Gastrocnemius medialis (tissue), 4 donors: ENCODE measurements at regions not wholly inside any gene's neighbourhood (a gene's known extent, or its start where the extent isn't known, plus 50 kb on each side); places are given as distances from the start of the nearest gene placed in this dataset.

Experiments
- POLR2A ChIP-seq, 2 donors: fragments of 450-650 bp; IDR thresholded peaks; one replicate each; pipeline ENCODE4 v1.6.1; 2017; ENCODE audit warnings: antibody characterized with exemption in 2 of 2, mild to moderate bottlenecking in 2 of 2, moderate library complexity in 2 of 2
- TF ChIP-seq, protein P1 (sequence below), 5 experiments: fragments of 450-650 bp in 3 of 5; fragments of 200-600 bp in 2 of 5; sonication (generic) in 2 of 5; IDR thresholded peaks in 4 of 5; conservative IDR thresholded peaks in 1 of 5; 1 replicate in 4 of 5; 2 replicates in 1 of 5; pipeline ENCODE4 v1.5.1; 2016 to 2019; ENCODE audit warnings: antibody characterized with exemption in 5 of 5, mild to moderate bottlenecking in 3 of 5, moderate library complexity in 3 of 5

DNA sequence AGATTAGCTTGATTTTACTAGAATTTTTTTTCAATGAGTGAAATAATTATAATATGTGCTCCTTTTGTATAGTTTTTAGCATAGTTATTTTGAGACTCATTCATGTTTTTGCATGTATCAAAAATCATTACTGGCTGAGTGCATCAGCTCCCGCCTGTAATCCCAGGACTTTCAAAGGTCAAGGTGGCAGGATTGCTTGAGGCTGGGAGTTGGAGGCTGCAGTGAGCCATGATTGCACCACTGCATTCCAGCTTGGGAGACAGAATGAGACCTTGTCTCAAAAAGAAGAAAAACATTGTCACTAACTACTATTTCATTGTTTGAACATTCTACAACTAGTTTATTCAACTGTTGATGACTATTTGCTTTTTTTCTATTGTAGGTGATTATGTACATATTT lies 802.7 kb downstream of the SLC16A7 start:
- TF ChIP-seq POLR2A (IDR thresholded peaks at IDR 0.05): no peak
- TF ChIP-seq, protein P1, sequence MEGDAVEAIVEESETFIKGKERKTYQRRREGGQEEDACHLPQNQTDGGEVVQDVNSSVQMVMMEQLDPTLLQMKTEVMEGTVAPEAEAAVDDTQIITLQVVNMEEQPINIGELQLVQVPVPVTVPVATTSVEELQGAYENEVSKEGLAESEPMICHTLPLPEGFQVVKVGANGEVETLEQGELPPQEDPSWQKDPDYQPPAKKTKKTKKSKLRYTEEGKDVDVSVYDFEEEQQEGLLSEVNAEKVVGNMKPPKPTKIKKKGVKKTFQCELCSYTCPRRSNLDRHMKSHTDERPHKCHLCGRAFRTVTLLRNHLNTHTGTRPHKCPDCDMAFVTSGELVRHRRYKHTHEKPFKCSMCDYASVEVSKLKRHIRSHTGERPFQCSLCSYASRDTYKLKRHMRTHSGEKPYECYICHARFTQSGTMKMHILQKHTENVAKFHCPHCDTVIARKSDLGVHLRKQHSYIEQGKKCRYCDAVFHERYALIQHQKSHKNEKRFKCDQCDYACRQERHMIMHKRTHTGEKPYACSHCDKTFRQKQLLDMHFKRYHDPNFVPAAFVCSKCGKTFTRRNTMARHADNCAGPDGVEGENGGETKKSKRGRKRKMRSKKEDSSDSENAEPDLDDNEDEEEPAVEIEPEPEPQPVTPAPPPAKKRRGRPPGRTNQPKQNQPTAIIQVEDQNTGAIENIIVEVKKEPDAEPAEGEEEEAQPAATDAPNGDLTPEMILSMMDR (IDR thresholded peaks at IDR 0.05 in 4 of 5, conservative IDR thresholded peaks at IDR 0.05 in 1 of 5): no peak
